Loucy (cell line): ENCODE measurements at regions not wholly inside any gene's neighbourhood (a gene's known extent, or its start where the extent isn't known, plus 50 kb on each side); places are given as distances from the start of the nearest gene placed in this dataset.

Source experiments
- CTCF ChIP-seq: fragments of 200-600 bp; sonication (generic); conservative IDR thresholded peaks from 2 replicates; pipeline ENCODE4 v1.5.1; 2014; ENCODE audit warnings: mild to moderate bottlenecking, antibody characterized with exemption, low read length
- EZH2phosphoT487 ChIP-seq: fragments of 200-600 bp; IDR thresholded peaks from 2 replicates; pipeline ENCODE4 v1.6.1; 2018; ENCODE audit warnings: antibody characterized with exemption, mild to moderate bottlenecking, moderate library complexity, borderline replicate concordance

GRCh38 chr16:59545721-59546120 lies 811.6 kb upstream of the GOT2 start:
- TF ChIP-seq CTCF (no peak), EZH2phosphoT487 (no peak)
